Heart right ventricle (tissue), 16 donors: ENCODE measurements at regions not wholly inside any gene's neighbourhood (a gene's known extent, or its start where the extent isn't known, plus 50 kb on each side); places are given as distances from the start of the nearest gene placed in this dataset.

Experiments
- ATAC-seq, 8 donors: fragments of 200-7000 bp; cut with Tn5 transposase; one replicate each; pipeline ENCODE4 v1.9.1; 2020; ENCODE audit warnings: mild to moderate bottlenecking in 8 of 8, moderate library complexity in 8 of 8, moderate number of reproducible peaks in 1 of 8
- DNase-seq, 2 donors: peaks; one replicate each; pipeline ENCODE4 v3.0.0-alpha.2; 2020
- H3K27ac ChIP-seq, 10 donors: fragments of 200-600 bp; sonication (generic) in 2 of 10; one replicate each; pipeline versions ENCODE4 v1.5.0 to v1.8.0; 2020 to 2022; ENCODE audit warnings: mild to moderate bottlenecking in 3 of 10
- H3K27me3 ChIP-seq, 7 donors: fragments of 200-600 bp; one replicate each; pipeline ENCODE4 v1.8.0; 2021 to 2022; ENCODE audit warnings: mild to moderate bottlenecking in 2 of 7
- H3K36me3 ChIP-seq, 9 donors: fragments of 200-600 bp; sonication (generic) in 1 of 9; one replicate each; pipeline versions ENCODE4 v1.5.0 to v1.8.0; 2020 to 2022; ENCODE audit warnings: mild to moderate bottlenecking in 2 of 9
- H3K4me1 ChIP-seq, 9 donors: fragments of 200-600 bp; sonication (generic) in 1 of 9; one replicate each; pipeline versions ENCODE4 v1.5.0 to v1.8.0; 2020 to 2022; ENCODE audit warnings: mild to moderate bottlenecking in 4 of 9
- H3K4me3 ChIP-seq, 10 donors: fragments of 200-600 bp; sonication (generic) in 2 of 10; one replicate each; pipeline versions ENCODE4 v1.5.0 to v1.8.0; 2020 to 2022; ENCODE audit warnings: mild to moderate bottlenecking in 7 of 10, moderate library complexity in 2 of 10
- H3K9me3 ChIP-seq, 11 donors: fragments of 200-600 bp in 10 of 11; sonication (generic) in 2 of 11; one replicate each; pipeline versions ENCODE4 v1.5.0 to v1.8.0; 2013 to 2022; ENCODE audit warnings: mild to moderate bottlenecking in 2 of 11, control low read depth in 1 of 11, moderate library complexity in 1 of 11
- CTCF ChIP-seq, 9 donors: fragments of 200-600 bp; sonication (generic) in 2 of 9; IDR thresholded peaks; one replicate each; pipeline versions ENCODE4 v1.5.0 to v1.8.0; 2021 to 2022; ENCODE audit warnings: antibody characterized with exemption in 9 of 9, mild to moderate bottlenecking in 5 of 9, moderate library complexity in 1 of 9
- WGBS, 2 donors: extraction: QIAGEN DNeasy Blood & Tissue Kit; methylation state at CpG; one replicate each; pipeline ENCODE4 v1.1.7; 2013; ENCODE audit warnings: inconsistent platforms in 1 of 2; 5-methylcytosine and 5-hydroxymethylcytosine counted together
- intact Hi-C, 10 donors: fragments of 100-400 bp; cut with DNase I; formaldehyde crosslinking; loops; one replicate each; pipeline versions ENCODE4 v1.11.1 to v1.14.2; 2022
- donor health status: Arrhythmogenic right ventricular cardiomyopathy.
- donor health status: ischemic (EF 13 %, LVEDD 7.1; RV severe dilation, severe dysfunction).
- donor health status: healthy with polysubstance abuse.
- donor health status: DM: no; HTN: yes; CAD: no.
- donor health status: DM: no; HTN: no; CAD: no.
- donor health status: ischemic (EF 25% LVEDD 6.9; RV normal size, moderate dysfunction).
- donor health status: ischemic (EF 25% LVEDD 5.7; RV mildly dilated, moderate dysfunction).
- donor health status: healthy.
- donor health status: DM: yes; HTN: yes; CAD: no.
- donor health status: Ischemic cardiomyopathy.
- donor health status: ischemic (EF 35%, LVEDD 5.7; RV mildly dilated, moderate dysfunction).
- donor health status: nonischemic (EF 11% LVEDD 7.7; RV severe dilation, severe dysfunction).
- donor health status: DM: yes; HTN: yes; CAD: no.
- donor health status: PGD.
- donor health status: ischemic (EF 29% LVEDD 5.4; RV normal size, mild dysfunction).
- donor health status: nonischemic (EF 23%, LVEDD 6.1; RV moderate dilation, normal function).

GRCh38 chr18:2102022-2102421 lies 469.3 kb downstream of the METTL4 start:
- Histone ChIP-seq H3K27me3 (no peaks in the 10 kb centered on the region), H3K4me1 (no peaks in the 10 kb centered on the region), H3K27ac (no peak overlapping the region), H3K4me3 (no peak overlapping the region), H3K36me3 (no peaks in the 10 kb centered on the region), H3K9me3 (peaks cover 0 to 15% (median 0%) of the 10 kb centered on the region in 11 donors)
- intact Hi-C loops: loop anchor here in 7 of 10 donors (5.0 to 10.0 kb wide), 5 partner anchors 120 to 517 kb away; no protein-coding TSS in a partner anchor
- TF ChIP-seq CTCF (IDR thresholded peaks at IDR 0.05): no peak
- ATAC-seq (no peak), DNase-seq (no peak)

GRCh38 chr18:2103299-2103698 lies 468.0 kb downstream of the METTL4 start:
- no peak for TF ChIP-seq CTCF (IDR thresholded peaks at IDR 0.05)
- no peaks in the 10 kb centered on the region for H3K36me3 ChIP-seq

DNA sequence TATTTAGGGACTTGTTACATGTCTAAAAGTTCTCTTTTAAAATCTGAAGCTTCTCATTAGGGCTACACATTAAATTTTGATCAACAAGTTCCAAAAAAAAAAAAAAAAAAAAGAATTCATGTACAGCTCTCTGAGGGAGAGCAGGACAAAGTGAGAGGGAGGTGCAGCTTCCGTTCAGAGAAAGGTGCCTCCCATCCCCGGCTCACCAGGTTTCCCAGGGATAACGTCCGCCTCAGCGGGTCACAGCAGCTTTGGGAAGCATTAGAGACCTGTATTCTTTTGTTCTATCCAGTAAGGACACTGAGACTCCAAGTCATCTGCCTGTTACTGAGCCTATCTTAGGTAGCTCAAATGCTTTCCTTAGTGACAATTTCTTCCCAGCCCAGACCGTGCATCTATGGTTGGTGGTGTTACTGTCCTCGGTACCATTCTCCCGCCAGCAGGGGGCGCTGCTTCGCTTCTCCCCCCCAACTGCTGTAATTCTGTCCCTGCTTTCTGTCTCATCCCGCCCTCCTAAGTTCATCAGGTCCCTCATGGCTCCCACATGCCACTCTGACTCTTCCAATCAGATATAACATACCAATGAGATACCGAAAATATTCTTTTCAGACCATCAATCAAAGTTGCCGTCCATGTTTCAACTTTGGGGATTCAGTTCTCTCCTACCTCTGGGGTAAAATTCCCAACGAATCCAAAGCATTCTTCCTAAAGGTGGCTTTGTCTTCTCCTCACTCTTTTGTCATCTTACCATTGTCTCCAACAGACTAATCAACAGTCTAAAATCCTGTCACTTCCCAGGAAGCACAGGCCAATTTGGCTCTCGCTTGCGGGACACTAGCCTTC lies 466.5 kb downstream of the METTL4 start:
- Histone ChIP-seq H3K4me3 (no peak overlapping the region), H3K4me1 (no peaks in the 10 kb centered on the region), H3K27me3 (peaks cover 0 to under 1% (median 0%) of the 10 kb centered on the region in 7 donors), H3K36me3 (no peaks in the 10 kb centered on the region), H3K9me3 (peaks cover 0 to 11% (median 0%) of the 10 kb centered on the region in 11 donors), H3K27ac (no peak overlapping the region)
- ATAC-seq (peak in 4 of 8 donors; percentile 58 to 76 (median 66)), DNase-seq (peak; percentile 25 to 41)
- peak; percentile 27 to 83 (median 68) for TF ChIP-seq CTCF (IDR thresholded peaks at IDR 0.05)
- intact Hi-C loops: loop anchor here in 9 of 10 donors (2.0 to 10.0 kb wide), 8 partner anchors 117 to 520 kb away; no protein-coding TSS in a partner anchor
- 41% methylated on average over 16 of the region's 16 CpGs for whole genome bisulfite sequencing, 2 donors

More at GRCh38 chr18:2103299-2103698, 468.0 kb downstream of the METTL4 start:
- no peaks in the 10 kb centered on the region for H3K4me1 ChIP-seq
- intact Hi-C loops: loop anchor here in 7 of 10 donors (5.0 to 10.0 kb wide), 5 partner anchors 119 to 518 kb away; no protein-coding TSS in a partner anchor
- H3K27ac ChIP-seq: no peak overlapping the region
- H3K4me3 ChIP-seq: no peak overlapping the region
- 88 to 92% methylated on average over 2 of the region's 2 CpGs for WGBS, 2 donors
- peaks cover 0 to 15% (median 0%) of the 10 kb centered on the region in 11 donors for H3K9me3 ChIP-seq
- DNase-seq: no peak
- no peaks in the 10 kb centered on the region for H3K27me3 ChIP-seq
- ATAC-seq: no peak

DNA sequence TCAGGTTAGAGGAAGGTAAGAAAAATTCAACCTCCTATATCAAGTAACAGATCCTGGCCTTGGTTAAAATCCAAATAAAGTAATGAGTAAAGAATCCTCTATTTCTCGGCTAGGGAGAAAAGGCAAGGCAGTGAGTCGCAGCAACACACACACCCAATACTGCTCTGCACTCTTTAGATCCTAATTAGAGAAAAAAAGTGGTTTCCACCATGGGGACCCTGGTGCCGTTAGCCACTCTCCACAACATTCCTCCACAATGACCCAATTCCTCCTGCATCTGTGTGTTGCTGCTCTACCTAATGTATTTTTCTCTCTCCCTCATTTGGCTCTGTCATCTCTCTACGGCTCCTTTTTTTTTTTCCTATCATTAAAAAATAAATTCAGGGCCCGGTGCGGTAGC lies 462.7 kb downstream of the METTL4 start:
- H3K36me3 ChIP-seq: no peaks in the 10 kb centered on the region
- no peak overlapping the region for H3K27ac ChIP-seq
- TF ChIP-seq CTCF (IDR thresholded peaks at IDR 0.05): no peak
- 65% methylated on average over 6 of the region's 6 CpGs for WGBS, 2 donors
- peak in 1 of 8 donors; percentile 34 for ATAC-seq
- intact Hi-C loops: loop anchor here in 8 of 10 donors (5.0 to 10.0 kb wide), 6 partner anchors 114 to 524 kb away; no protein-coding TSS in a partner anchor
- no peaks in the 10 kb centered on the region for H3K9me3 ChIP-seq
- no peak for DNase-seq
- H3K4me3 ChIP-seq: no peak overlapping the region
- no peaks in the 10 kb centered on the region for H3K4me1 ChIP-seq
- peaks cover 0 to 14% (median 0%) of the 10 kb centered on the region in 7 donors for H3K27me3 ChIP-seq
